Body of pancreas (tissue), 4 donors: ENCODE measurements at regions not wholly inside any gene's neighbourhood (a gene's known extent, or its start where the extent isn't known, plus 50 kb on each side); places are given as distances from the start of the nearest gene placed in this dataset.

Source experiments
- ATAC-seq: fragments of 150-250 bp; one replicate; pipeline ENCODE4 v1.9.1; 2016
- DNase-seq, 4 donors: peaks; one replicate each; pipeline ENCODE4 v3.0.0-alpha.2; 2019
- H3K27ac ChIP-seq, 4 donors: fragments of 200-600 bp; sonication (generic); 1 replicate in 3 of 4; 2 replicates in 1 of 4; pipeline versions ENCODE4 v1.5.1 to v1.6.1; 2016 to 2019; ENCODE audit warnings: mild to moderate bottlenecking in 1 of 4, mixed read lengths in 1 of 4, moderate library complexity in 1 of 4
- H3K27me3 ChIP-seq, 2 donors: fragments of 200-600 bp; sonication (generic); one replicate each; pipeline ENCODE4 v1.6.0; 2016; ENCODE audit warnings: mild to moderate bottlenecking in 1 of 2
- H3K36me3 ChIP-seq, 2 donors: fragments of 200-600 bp; sonication (generic); replicated peaks in 1 of 2; 2 replicates each; pipeline ENCODE4 v1.5.1; 2016; ENCODE audit warnings: low read depth in 2 of 2; ENCODE audit not compliant: insufficient read depth in 1 of 2
- H3K4me1 ChIP-seq: fragments of 200-600 bp; sonication (generic); one replicate; pipeline ENCODE4 v1.6.0; 2016
- H3K4me3 ChIP-seq, 2 donors: fragments of 200-600 bp; sonication (generic); 1 replicate in 1 of 2; 2 replicates in 1 of 2; pipeline ENCODE4 v1.5.1; 2016 to 2019
- H3K9me3 ChIP-seq, 3 donors: fragments of 200-600 bp; sonication (generic); 1 replicate in 2 of 3; 2 replicates in 1 of 3; pipeline ENCODE4 v1.5.1; 2016
- POLR2A ChIP-seq, 3 donors: fragments of 450-650 bp; IDR thresholded peaks; one replicate each; pipeline ENCODE4 v1.6.1; 2016; ENCODE audit warnings: antibody characterized with exemption in 3 of 3, mild to moderate bottlenecking in 2 of 3
- WGBS, 2 donors: methylation state at CpG; one replicate each; pipeline ENCODE4 v1.1.5; 2017; 5-methylcytosine and 5-hydroxymethylcytosine counted together
- intact Hi-C: fragments of 100-400 bp; cut with DNase I; formaldehyde crosslinking; loops from one replicate; pipeline ENCODE4 v1.15.1; 2023
- TF ChIP-seq, protein P1 (sequence below), 7 experiments: fragments of 450-650 bp in 4 of 7; fragments of 200-600 bp in 3 of 7; sonication (generic) in 3 of 7; IDR thresholded peaks; one replicate each; pipeline ENCODE4 v1.5.1; 2016 to 2019; ENCODE audit warnings: antibody characterized with exemption in 7 of 7

GRCh38 chr9:85269811-85270210 is 471.9 kb downstream of the AGTPBP1 start:
- H3K36me3 ChIP-seq, result no peaks in the 10 kb centered on the region
- peaks cover 14% of the 10 kb centered on the region for H3K4me1 ChIP-seq
- H3K27ac ChIP-seq, result no peak overlapping the region
- ATAC-seq (no peak), DNase-seq (no peak)
- TF ChIP-seq, protein P1, sequence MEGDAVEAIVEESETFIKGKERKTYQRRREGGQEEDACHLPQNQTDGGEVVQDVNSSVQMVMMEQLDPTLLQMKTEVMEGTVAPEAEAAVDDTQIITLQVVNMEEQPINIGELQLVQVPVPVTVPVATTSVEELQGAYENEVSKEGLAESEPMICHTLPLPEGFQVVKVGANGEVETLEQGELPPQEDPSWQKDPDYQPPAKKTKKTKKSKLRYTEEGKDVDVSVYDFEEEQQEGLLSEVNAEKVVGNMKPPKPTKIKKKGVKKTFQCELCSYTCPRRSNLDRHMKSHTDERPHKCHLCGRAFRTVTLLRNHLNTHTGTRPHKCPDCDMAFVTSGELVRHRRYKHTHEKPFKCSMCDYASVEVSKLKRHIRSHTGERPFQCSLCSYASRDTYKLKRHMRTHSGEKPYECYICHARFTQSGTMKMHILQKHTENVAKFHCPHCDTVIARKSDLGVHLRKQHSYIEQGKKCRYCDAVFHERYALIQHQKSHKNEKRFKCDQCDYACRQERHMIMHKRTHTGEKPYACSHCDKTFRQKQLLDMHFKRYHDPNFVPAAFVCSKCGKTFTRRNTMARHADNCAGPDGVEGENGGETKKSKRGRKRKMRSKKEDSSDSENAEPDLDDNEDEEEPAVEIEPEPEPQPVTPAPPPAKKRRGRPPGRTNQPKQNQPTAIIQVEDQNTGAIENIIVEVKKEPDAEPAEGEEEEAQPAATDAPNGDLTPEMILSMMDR (IDR thresholded peaks at IDR 0.05), result no peak
- no peak for TF ChIP-seq POLR2A (IDR thresholded peaks at IDR 0.05)
- H3K4me3 ChIP-seq, result no peak overlapping the region
- no peaks in the 10 kb centered on the region for H3K9me3 ChIP-seq
- WGBS, 2 donors, result 67 to 78% methylated on average over 7 of the region's 7 CpGs
- no peaks in the 10 kb centered on the region for H3K27me3 ChIP-seq
- intact Hi-C loops, result no loop called here

DNA sequence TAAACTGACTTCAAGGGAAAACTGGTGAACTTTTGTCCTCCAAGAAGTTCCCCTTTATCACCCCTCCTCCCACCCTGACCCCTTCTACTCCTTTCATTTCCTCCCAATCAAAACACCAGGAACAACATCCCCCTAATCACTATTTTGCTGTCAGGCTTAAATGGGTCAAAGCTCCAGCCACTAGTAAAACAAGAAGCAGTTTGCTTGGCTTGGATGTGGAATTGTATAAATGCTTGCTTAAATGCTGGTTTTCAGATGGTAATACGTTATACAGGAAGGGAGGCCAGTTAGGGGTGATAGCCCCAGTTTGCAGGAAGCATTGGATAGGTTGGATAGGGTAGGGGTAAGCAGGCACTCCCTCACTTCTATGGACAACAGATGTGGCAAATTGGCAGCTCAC is 473.6 kb downstream of the AGTPBP1 start:
- ATAC-seq (no peak), DNase-seq (no peak)
- Histone ChIP-seq H3K4me3 (no peak overlapping the region), H3K4me1 (peaks cover 17% of the 10 kb centered on the region), H3K27ac (no peak overlapping the region), H3K27me3 (no peaks in the 10 kb centered on the region), H3K36me3 (no peaks in the 10 kb centered on the region), H3K9me3 (no peaks in the 10 kb centered on the region)
- intact Hi-C loops, result no loop called here
- TF ChIP-seq, protein P1 (IDR thresholded peaks at IDR 0.05), result no peak
- no peak for TF ChIP-seq POLR2A (IDR thresholded peaks at IDR 0.05)
- 54 to 56% methylated on average over 1 of the region's 1 CpG for WGBS, 2 donors

DNA sequence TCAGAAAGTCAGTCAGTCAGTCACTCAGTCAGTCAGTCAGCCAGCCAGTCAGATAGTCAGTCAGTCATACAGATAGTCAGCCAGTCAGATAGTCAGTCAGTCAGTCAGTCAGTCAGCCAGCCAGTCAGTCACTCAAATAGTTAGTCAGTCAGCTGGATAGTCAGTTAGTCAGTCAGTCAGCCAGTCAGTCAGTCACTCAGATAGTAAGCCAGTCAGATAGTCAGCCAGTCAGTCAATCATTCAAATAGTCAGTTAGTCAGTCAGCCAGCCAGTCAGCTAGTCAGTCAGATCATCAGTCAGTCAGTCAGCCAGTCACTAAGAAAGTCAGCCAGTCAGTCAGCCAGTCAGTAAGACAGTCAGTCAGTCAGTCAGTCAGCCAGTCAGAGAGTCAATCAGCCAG is 477.1 kb downstream of the AGTPBP1 start:
- H3K27me3 ChIP-seq, result no peaks in the 10 kb centered on the region
- TF ChIP-seq POLR2A (IDR thresholded peaks at IDR 0.05), result no peak
- TF ChIP-seq, protein P1 (IDR thresholded peaks at IDR 0.05), result no peak

GRCh38 chr9:85263288-85263687 is 478.5 kb downstream of the AGTPBP1 start:
- Histone ChIP-seq H3K4me1 (peaks cover 17% of the 10 kb centered on the region), H3K4me3 (no peak overlapping the region), H3K36me3 (no peaks in the 10 kb centered on the region), H3K27me3 (peaks cover 0 to 3% of the 10 kb centered on the region in 2 donors), H3K9me3 (no peaks in the 10 kb centered on the region), H3K27ac (peak overlapping the region in 1 of 4 donors; percentile 10)
- intact Hi-C loops, result no loop called here
- no peak for ATAC-seq
- TF ChIP-seq, protein P1 (IDR thresholded peaks at IDR 0.05), result no peak
- no peak for TF ChIP-seq POLR2A (IDR thresholded peaks at IDR 0.05)
- no peak for DNase-seq
- WGBS, 2 donors, result 38 to 43% methylated on average over 2 of the region's 2 CpGs

More for the DNA sequence above, 477.1 kb downstream of the AGTPBP1 start:
- Histone ChIP-seq H3K4me1 (peaks cover 17% of the 10 kb centered on the region), H3K9me3 (no peaks in the 10 kb centered on the region), H3K36me3 (no peaks in the 10 kb centered on the region), H3K4me3 (no peak overlapping the region), H3K27ac (peak overlapping the region in 2 of 4 donors; percentile 14 to 19)
- intact Hi-C loops, result no loop called here
- DNase-seq (no peak), ATAC-seq (no peak)

DNA sequence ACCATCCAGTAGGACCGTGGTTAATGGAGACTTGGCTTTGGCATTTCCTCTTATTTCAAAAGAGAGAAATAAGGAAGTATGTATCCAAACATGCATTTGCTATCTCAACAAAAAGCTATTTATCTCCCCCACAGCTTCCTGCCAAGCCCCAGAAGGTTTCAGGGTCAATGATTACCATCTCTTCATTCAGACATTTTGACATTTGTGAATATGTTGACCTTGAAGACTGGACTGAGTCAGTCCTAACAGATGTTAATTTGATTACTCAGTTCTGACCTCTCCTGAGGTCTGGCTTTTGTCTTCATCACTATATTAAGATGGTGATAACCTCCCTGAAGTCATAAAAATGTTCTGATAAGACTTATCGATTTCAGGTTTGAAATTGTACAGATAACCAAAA is 479.4 kb downstream of the AGTPBP1 start:
- 2 to 3% methylated on average over 2 of the region's 2 CpGs for WGBS, 2 donors
- no peak overlapping the region for H3K27ac ChIP-seq
- H3K36me3 ChIP-seq, result no peaks in the 10 kb centered on the region
- peaks cover 0 to 6% of the 10 kb centered on the region in 2 donors for H3K27me3 ChIP-seq
- peaks cover 15% of the 10 kb centered on the region for H3K4me1 ChIP-seq
- no peaks in the 10 kb centered on the region for H3K9me3 ChIP-seq
- DNase-seq (no peak), ATAC-seq (peak; percentile 34)
- TF ChIP-seq POLR2A (IDR thresholded peaks at IDR 0.05), result no peak
- TF ChIP-seq, protein P1 (IDR thresholded peaks at IDR 0.05), result no peak
- H3K4me3 ChIP-seq, result no peak overlapping the region
- intact Hi-C loops, result no loop called here
